ENCODE measurements at regions not wholly inside any gene's neighbourhood (a gene's known extent, or its start where the extent isn't known, plus 50 kb on each side); places are given as distances from the start of the nearest gene placed in this dataset.

DNA sequence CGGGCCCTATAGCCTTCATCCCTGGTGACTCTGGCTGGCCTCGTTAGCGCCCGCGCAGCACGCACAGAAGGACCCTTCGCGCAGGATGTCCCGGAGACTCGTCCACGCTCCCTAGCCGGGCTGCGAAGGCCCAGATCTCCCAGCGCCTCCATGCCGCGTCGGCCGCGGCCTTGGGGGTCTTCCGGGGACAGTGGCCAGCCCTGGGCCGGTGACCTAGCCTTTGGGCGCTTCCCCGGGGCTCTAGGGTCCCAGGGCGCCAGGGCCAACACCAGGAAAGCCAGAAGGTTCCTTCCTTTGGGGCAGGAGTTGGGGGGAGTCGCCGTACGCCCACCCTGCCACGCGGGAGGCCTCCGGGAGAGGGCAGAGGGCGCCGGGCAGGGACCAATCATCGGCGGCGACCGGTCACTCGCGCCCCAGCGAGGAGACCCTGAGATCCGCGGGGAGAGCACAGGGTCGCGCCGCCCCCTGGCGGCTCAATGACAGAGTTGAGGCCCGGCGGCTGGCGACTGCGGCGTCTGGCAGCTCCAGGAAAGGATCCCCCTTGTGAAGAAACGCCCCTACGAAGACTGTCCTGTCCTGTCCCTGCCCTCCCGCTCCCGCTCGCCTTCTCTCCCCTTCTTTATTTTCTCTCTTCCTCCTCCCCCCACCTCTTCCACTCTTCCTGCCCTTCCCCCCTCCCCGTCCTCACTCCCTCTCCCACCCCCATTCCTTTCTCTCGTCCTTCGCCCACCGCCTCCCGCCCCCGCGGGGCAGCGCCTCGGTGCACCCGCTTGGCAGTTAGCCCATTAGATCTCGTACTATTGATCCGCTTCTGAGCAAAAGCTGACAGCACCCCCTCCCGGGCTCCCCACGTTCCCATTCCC is 62.3 kb upstream of the LBX1 start:
- no peak for DNase-seq (ENCODE audit: low read depth)
- TF ChIP-seq, protein P1, sequence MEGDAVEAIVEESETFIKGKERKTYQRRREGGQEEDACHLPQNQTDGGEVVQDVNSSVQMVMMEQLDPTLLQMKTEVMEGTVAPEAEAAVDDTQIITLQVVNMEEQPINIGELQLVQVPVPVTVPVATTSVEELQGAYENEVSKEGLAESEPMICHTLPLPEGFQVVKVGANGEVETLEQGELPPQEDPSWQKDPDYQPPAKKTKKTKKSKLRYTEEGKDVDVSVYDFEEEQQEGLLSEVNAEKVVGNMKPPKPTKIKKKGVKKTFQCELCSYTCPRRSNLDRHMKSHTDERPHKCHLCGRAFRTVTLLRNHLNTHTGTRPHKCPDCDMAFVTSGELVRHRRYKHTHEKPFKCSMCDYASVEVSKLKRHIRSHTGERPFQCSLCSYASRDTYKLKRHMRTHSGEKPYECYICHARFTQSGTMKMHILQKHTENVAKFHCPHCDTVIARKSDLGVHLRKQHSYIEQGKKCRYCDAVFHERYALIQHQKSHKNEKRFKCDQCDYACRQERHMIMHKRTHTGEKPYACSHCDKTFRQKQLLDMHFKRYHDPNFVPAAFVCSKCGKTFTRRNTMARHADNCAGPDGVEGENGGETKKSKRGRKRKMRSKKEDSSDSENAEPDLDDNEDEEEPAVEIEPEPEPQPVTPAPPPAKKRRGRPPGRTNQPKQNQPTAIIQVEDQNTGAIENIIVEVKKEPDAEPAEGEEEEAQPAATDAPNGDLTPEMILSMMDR (IDR thresholded peaks at IDR 0.05; ENCODE audit: low read depth, low read length, missing control alignments) = peak; percentile 74
- H3K4me3 ChIP-seq (ENCODE audit: low read depth, low read length) = no peak overlapping the region

DNA sequence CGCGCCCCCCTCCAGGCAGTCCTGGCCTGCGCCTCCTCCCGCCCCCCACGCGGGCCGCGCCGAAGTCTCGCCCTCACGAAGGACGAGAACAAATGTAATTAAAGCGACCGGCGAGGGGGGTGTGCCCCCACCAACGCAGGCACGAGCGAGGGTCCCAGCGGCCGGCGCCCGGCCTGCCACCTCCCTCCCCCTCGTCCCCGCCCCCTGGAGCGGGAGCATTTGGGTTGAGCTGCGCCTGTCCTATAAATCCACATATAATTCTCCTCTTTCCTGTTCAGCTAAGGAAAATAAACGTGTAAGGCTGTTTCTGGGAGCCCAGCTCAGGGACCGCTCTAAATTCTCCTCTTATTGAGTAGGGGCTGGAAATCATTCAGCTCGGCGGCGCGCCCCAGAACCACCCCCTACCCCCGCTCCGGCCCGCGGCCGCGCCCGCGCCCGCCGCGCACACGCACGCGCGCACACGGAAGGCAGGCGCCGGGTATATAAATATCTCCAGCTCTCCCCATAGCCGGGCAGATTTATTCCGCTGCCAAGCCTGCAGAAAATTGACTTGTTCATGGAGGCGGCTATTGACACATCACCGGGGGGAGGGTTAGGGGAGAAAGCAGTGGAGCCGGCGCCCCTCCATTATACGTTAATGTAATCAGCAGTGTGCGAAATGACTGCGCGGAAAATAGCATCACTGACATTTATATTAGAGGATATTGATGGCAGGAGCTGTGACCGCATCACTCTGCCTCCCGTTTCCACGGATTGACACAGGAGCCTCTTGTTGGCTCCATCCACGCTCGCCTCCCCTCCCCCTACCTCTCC is 61.6 kb upstream of the BTRC start:
- TF ChIP-seq, protein P1 (IDR thresholded peaks at IDR 0.05; ENCODE audit: low read depth, low read length, missing control alignments) = no peak
- no peak overlapping the region for H3K4me3 ChIP-seq (ENCODE audit: low read depth, low read length)
- no peak for DNase-seq (ENCODE audit: low read depth)

GRCh38 chr10:101293007-101293723 is 60.8 kb upstream of the BTRC start:
- TF ChIP-seq, protein P1 (IDR thresholded peaks at IDR 0.05; ENCODE audit: low read depth, low read length, missing control alignments) = no peak
- no peak for DNase-seq (ENCODE audit: low read depth)
- H3K4me3 ChIP-seq (ENCODE audit: low read depth, low read length) = no peak overlapping the region

DNA sequence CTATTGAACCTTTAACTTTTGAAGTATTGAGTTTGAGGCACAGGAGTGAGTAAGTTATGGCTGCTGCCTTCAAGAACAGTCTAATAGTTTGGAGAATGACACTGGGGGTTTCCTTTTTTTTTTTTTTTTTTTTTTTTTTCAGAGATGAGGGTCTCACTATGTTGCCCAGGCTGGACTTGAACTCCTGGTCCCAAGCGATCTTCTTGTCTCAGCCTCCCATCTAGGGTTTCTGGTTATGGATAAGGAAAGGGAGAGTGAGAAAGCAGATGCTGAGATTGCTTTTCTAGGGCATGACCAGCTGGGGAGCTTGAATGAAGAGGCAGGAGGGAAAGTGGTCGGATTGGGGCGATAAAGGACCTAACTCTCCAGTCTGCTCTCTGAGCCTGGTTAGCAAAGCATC is 59.9 kb upstream of the BTRC start:
- TF ChIP-seq, protein P1 (IDR thresholded peaks at IDR 0.05; ENCODE audit: low read depth, low read length, missing control alignments) = no peak
- no peak for DNase-seq (ENCODE audit: low read depth)
- H3K4me3 ChIP-seq (ENCODE audit: low read depth, low read length) = no peak overlapping the region

DNA sequence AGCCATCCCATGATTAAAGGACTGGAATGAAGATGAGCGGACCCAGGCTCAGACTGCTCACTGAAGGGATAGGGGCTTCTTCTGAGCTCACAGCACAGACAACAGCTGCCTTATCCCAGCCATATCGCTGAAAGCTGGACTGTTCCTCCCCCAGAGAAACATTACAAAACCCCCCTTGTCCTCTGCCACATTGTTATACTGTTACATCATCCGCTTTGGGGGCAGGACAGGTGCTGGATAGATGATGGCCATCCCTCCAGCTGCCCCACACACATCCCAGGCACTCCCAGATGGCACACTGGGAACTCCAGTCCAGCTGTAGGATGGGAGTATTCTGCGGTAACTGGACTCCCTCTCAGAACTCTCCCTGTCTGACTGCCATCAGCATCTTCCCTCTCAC is 58.7 kb upstream of the BTRC start:
- TF ChIP-seq, protein P1 (IDR thresholded peaks at IDR 0.05; ENCODE audit: low read depth, low read length, missing control alignments) = no peak
- no peak overlapping the region for H3K4me3 ChIP-seq (ENCODE audit: low read depth, low read length)
- DNase-seq (ENCODE audit: low read depth) = no peak

GRCh38 chr10:101297901-101298486 is 56.0 kb upstream of the BTRC start:
- no peak overlapping the region for H3K4me3 ChIP-seq (ENCODE audit: low read depth, low read length)
- peak; percentile 18 for DNase-seq (ENCODE audit: low read depth)
- TF ChIP-seq, protein P1 (IDR thresholded peaks at IDR 0.05; ENCODE audit: low read depth, low read length, missing control alignments) = peak; percentile 95

Data from GM12864 (cell line).